Osteocyte (in vitro differentiated cells): ENCODE measurements at regions not wholly inside any gene's neighbourhood (a gene's known extent, or its start where the extent isn't known, plus 50 kb on each side); places are given as distances from the start of the nearest gene placed in this dataset.
A peak's percentile ranks its signal among the peaks of the same experiment; 100 is the strongest.

Source experiments
- DNase-seq: peaks from one replicate; pipeline ENCODE4 v3.0.0; 2021; ENCODE audit warnings: mixed read lengths; ENCODE audit not compliant: unreplicated experiment; ENCODE audit errors: extremely low spot score
- H3K27ac Mint-ChIP-seq: one replicate; pipeline ENCODE4 v1.8.0; 2021; ENCODE audit warnings: mild to moderate bottlenecking, mixed read lengths; ENCODE audit not compliant: unreplicated experiment
- H3K27me3 Mint-ChIP-seq: one replicate; pipeline ENCODE4 v1.8.0; 2021; ENCODE audit warnings: mixed read lengths; ENCODE audit not compliant: unreplicated experiment
- H3K36me3 Mint-ChIP-seq: one replicate; pipeline ENCODE4 v1.8.0; 2021; ENCODE audit warnings: mixed read lengths; ENCODE audit not compliant: unreplicated experiment
- H3K4me1 Mint-ChIP-seq: one replicate; pipeline ENCODE4 v1.8.0; 2021; ENCODE audit warnings: mixed read lengths; ENCODE audit not compliant: unreplicated experiment
- H3K4me3 Mint-ChIP-seq: one replicate; pipeline ENCODE4 v1.8.0; 2021; ENCODE audit warnings: mild to moderate bottlenecking, moderate library complexity, mixed read lengths; ENCODE audit not compliant: unreplicated experiment
- H3K9me3 Mint-ChIP-seq: one replicate; pipeline ENCODE4 v1.8.0; 2021; ENCODE audit warnings: mixed read lengths; ENCODE audit not compliant: unreplicated experiment
- CTCF ChIP-seq: fragments of 200-600 bp; sonication (generic); IDR thresholded peaks from 2 replicates; pipeline ENCODE4 v1.5.0; 2021; ENCODE audit warnings: antibody characterized with exemption, mild to moderate bottlenecking, moderate library complexity

DNA sequence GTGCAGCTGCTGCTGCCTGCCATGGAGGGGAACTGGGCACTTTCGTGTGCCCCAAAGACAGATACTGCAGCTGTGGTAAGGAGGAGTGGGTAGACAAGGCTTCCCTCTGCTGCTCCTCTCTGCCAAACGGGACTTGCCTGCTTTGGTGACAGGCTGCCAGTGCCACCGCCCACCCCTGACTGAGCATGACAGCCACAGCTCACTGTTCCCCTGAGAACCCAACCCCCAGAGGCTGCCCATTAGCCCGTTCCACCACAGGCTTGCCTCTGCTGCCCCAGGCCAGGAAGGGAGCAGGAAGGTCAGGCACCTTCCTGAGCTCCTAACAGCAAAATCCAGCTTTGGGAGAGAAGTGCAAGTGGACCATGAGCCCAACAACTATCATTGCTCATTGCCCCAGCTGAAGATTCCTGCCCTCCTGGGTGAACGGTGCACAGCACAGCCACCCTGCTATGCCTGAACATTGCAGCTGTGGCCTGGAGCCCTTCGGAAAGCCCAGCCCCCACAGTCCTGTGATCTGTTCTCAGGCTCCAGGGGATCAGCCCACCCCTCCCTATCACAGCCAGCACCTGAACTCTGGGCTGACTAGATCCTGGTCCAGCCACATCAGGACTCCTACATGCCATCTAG lies 58.7 kb upstream of the ANTXRL start:
- Mint-ChIP-seq H3K27me3 (peaks cover 17% of the 10 kb centered on the region), H3K9me3 (no peaks in the 10 kb centered on the region), H3K4me1 (no peaks in the 10 kb centered on the region), H3K4me3 (no peak overlapping the region), H3K27ac (no peak overlapping the region), H3K36me3 (no peaks in the 10 kb centered on the region)
- DNase-seq, result peak; percentile 57
- no peak for TF ChIP-seq CTCF

GRCh38 chr10:46228563-46229071 lies 58.2 kb upstream of the ANTXRL start:
- Mint-ChIP-seq H3K27me3 (peaks cover 19% of the 10 kb centered on the region), H3K4me1 (no peaks in the 10 kb centered on the region)
- peak; percentile 89 for DNase-seq

GRCh38 chr10:46229144-46229563 lies 57.6 kb upstream of the ANTXRL start:
- H3K27me3 Mint-ChIP-seq, result peaks cover 23% of the 10 kb centered on the region
- no peaks in the 10 kb centered on the region for H3K9me3 Mint-ChIP-seq
- no peak overlapping the region for H3K27ac Mint-ChIP-seq
- no peaks in the 10 kb centered on the region for H3K4me1 Mint-ChIP-seq
- peak; percentile 57 for TF ChIP-seq CTCF
- peak; percentile 75 for DNase-seq
- no peak overlapping the region for H3K4me3 Mint-ChIP-seq
- H3K36me3 Mint-ChIP-seq, result no peaks in the 10 kb centered on the region

More at GRCh38 chr10:46228563-46229071, 58.2 kb upstream of the ANTXRL start:
- no peak overlapping the region for H3K4me3 Mint-ChIP-seq
- no peaks in the 10 kb centered on the region for H3K36me3 Mint-ChIP-seq
- TF ChIP-seq CTCF, result peak; percentile 94
- no peak overlapping the region for H3K27ac Mint-ChIP-seq
- H3K9me3 Mint-ChIP-seq, result no peaks in the 10 kb centered on the region

GRCh38 chr10:46230615-46231014 lies 56.2 kb upstream of the ANTXRL start:
- H3K9me3 Mint-ChIP-seq, result no peaks in the 10 kb centered on the region
- no peak overlapping the region for H3K4me3 Mint-ChIP-seq
- DNase-seq, result no peak
- H3K27me3 Mint-ChIP-seq, result peaks cover 19% of the 10 kb centered on the region
- no peaks in the 10 kb centered on the region for H3K4me1 Mint-ChIP-seq
- no peak overlapping the region for H3K27ac Mint-ChIP-seq
- H3K36me3 Mint-ChIP-seq, result no peaks in the 10 kb centered on the region
- TF ChIP-seq CTCF, result no peak

DNA sequence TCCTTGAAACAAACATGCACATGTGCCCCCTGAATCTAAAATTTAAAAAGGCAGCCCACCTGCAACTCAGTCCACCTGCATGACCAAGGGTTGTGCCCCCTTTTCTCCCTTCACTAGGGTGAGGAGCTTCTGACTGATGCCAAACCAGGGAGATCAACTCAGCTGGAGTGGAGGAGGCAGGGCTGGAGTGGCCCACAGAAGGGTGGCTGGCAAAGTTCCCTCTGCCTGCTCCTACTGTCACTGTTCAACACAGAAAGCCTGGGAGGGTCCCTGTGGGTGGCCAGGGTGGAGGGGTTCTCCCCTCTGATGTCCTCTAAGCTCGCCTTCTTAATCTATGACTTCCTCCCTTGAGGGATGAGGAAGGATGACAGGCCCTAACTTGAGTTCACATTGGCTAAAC lies 55.7 kb upstream of the ANTXRL start:
- no peaks in the 10 kb centered on the region for H3K4me1 Mint-ChIP-seq
- no peak for TF ChIP-seq CTCF
- peak; percentile 70 for DNase-seq
- H3K27ac Mint-ChIP-seq, result no peak overlapping the region
- no peaks in the 10 kb centered on the region for H3K36me3 Mint-ChIP-seq
- peaks cover 19% of the 10 kb centered on the region for H3K27me3 Mint-ChIP-seq
- no peak overlapping the region for H3K4me3 Mint-ChIP-seq
- H3K9me3 Mint-ChIP-seq, result no peaks in the 10 kb centered on the region
